ENCODE measurements at regions not wholly inside any gene's neighbourhood (a gene's known extent, or its start where the extent isn't known, plus 50 kb on each side); places are given as distances from the start of the nearest gene placed in this dataset.
A peak's percentile ranks its signal among the peaks of the same experiment; 100 is the strongest.

DNA sequence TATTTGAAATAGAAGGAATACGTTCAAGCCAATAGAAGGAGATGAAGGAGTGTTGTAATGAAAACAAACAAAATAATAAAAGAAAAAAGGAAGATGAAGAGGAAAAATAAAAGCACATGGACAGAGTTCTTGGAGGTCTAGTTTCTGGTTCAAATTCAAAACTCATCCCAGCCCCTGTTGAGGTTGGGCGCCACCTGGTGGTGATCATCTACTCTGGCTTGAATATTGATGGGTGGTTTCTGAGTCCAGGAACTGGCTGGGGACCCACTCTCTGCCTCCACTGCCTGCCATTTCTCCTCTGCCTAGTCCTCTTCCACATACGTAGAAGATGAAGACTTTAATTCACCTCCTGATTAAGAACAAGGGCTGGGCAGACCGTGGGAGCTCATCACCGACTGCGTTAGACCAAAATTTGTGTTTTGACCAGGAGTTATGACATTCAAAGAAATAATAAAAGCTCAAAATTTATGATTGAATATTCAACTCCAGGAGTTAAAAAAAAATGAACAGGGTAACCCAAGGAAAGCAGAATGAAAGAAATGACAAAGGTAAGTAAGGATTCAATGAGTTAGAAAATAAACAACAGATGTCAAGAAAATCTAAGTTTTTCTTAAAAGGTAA lies 99.0 kb upstream of the SLC1A3 start:
- TF ChIP-seq POLR2A (IDR thresholded peaks at IDR 0.05): no peak
- TF ChIP-seq, protein P1, sequence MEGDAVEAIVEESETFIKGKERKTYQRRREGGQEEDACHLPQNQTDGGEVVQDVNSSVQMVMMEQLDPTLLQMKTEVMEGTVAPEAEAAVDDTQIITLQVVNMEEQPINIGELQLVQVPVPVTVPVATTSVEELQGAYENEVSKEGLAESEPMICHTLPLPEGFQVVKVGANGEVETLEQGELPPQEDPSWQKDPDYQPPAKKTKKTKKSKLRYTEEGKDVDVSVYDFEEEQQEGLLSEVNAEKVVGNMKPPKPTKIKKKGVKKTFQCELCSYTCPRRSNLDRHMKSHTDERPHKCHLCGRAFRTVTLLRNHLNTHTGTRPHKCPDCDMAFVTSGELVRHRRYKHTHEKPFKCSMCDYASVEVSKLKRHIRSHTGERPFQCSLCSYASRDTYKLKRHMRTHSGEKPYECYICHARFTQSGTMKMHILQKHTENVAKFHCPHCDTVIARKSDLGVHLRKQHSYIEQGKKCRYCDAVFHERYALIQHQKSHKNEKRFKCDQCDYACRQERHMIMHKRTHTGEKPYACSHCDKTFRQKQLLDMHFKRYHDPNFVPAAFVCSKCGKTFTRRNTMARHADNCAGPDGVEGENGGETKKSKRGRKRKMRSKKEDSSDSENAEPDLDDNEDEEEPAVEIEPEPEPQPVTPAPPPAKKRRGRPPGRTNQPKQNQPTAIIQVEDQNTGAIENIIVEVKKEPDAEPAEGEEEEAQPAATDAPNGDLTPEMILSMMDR (IDR thresholded peaks at IDR 0.05 in 4 of 5, conservative IDR thresholded peaks at IDR 0.05 in 1 of 5): peak in 4 of 5 experiments; percentile 48 to 80 (median 68)
